CD14-positive monocyte (primary cell): ENCODE measurements at regions not wholly inside any gene's neighbourhood (a gene's known extent, or its start where the extent isn't known, plus 50 kb on each side); places are given as distances from the start of the nearest gene placed in this dataset.

ENCODE experiments used
- DNase-seq, 3 donors: peaks; one replicate each; pipeline ENCODE4 v3.0.0-alpha.2; 2011 to 2022
- H2AFZ ChIP-seq: 2 replicates; pipeline ENCODE4 v1.6.0; 2012; ENCODE audit warnings: mild to moderate bottlenecking, low read depth, low read length, inconsistent platforms; ENCODE audit not compliant: insufficient read depth, poor library complexity, severe bottlenecking
- H3K27ac ChIP-seq, 2 donors: 1 replicate in 1 of 2; 2 replicates in 1 of 2; pipeline ENCODE4 v1.5.1; 2012 to 2013; ENCODE audit warnings: low read length in 2 of 2, control low read depth in 1 of 2, inconsistent platforms in 1 of 2, low read depth in 1 of 2, mild to moderate bottlenecking in 1 of 2
- H3K27me3 ChIP-seq, 2 donors: one replicate each; pipeline versions ENCODE4 v1.6.0 to v1.6.1; 2011 to 2013; ENCODE audit warnings: low read length in 2 of 2; ENCODE audit not compliant: control insufficient read depth in 2 of 2, insufficient read depth in 2 of 2
- H3K36me3 ChIP-seq, 2 donors: replicated peaks in 1 of 2; 1 replicate in 1 of 2; 2 replicates in 1 of 2; pipeline versions ENCODE4 v1.5.1 to v1.6.1; 2012 to 2013; ENCODE audit warnings: low read length in 2 of 2, control low read depth in 1 of 2, inconsistent platforms in 1 of 2, mild to moderate bottlenecking in 1 of 2; ENCODE audit not compliant: insufficient read depth in 2 of 2, control insufficient read depth in 1 of 2
- H3K4me1 ChIP-seq, 2 donors: 1 replicate in 1 of 2; 2 replicates in 1 of 2; pipeline versions ENCODE4 v1.5.1 to v1.6.1; 2012 to 2013; ENCODE audit warnings: low read length in 2 of 2, control low read depth in 1 of 2, inconsistent platforms in 1 of 2, mild to moderate bottlenecking in 1 of 2, moderate library complexity in 1 of 2; ENCODE audit not compliant: insufficient read depth in 2 of 2, control insufficient read depth in 1 of 2
- H3K4me2 ChIP-seq: replicated peaks from 2 replicates; pipeline ENCODE3; 2012; ENCODE audit warnings: low read length, moderate library complexity, mild to moderate bottlenecking; ENCODE audit not compliant: poor library complexity, severe bottlenecking; ENCODE audit errors: extremely low read depth
- H3K4me3 ChIP-seq, 3 experiments: fragments of 200-600 bp in 1 of 3; sonication (generic) in 1 of 3; replicated peaks in 1 of 3; 1 replicate in 2 of 3; 2 replicates in 1 of 3; pipeline ENCODE4 v1.5.1; 2011 to 2013; ENCODE audit warnings: low read length in 3 of 3, mild to moderate bottlenecking in 3 of 3, control low read depth in 2 of 3, low read depth in 2 of 3, inconsistent platforms in 1 of 3, moderate library complexity in 1 of 3
- H3K79me2 ChIP-seq: 2 replicates; pipeline ENCODE4 v1.6.0; 2012; ENCODE audit warnings: mild to moderate bottlenecking, control low read depth, inconsistent platforms, low read length, moderate library complexity; ENCODE audit not compliant: insufficient read depth
- H3K9ac ChIP-seq: 2 replicates; pipeline ENCODE4 v1.6.0; 2017; ENCODE audit warnings: low read length, mild to moderate bottlenecking; ENCODE audit not compliant: insufficient read depth, poor library complexity, severe bottlenecking
- H3K9me3 ChIP-seq, 2 donors: replicated peaks in 1 of 2; 1 replicate in 1 of 2; 2 replicates in 1 of 2; pipeline versions ENCODE4 v1.5.1 to v1.6.1; 2012 to 2013; ENCODE audit warnings: low read length in 2 of 2, control low read depth in 1 of 2; ENCODE audit not compliant: control insufficient read depth in 1 of 2, insufficient read depth in 1 of 2
- H4K20me1 ChIP-seq: 2 replicates; pipeline ENCODE4 v1.6.0; 2012; ENCODE audit warnings: mild to moderate bottlenecking, low read length, control low read depth, moderate library complexity; ENCODE audit not compliant: insufficient read depth
- H3K27ac Mint-ChIP-seq, 7 donors: one replicate each; pipeline ENCODE4 v1.8.0; 2020; ENCODE audit warnings: mild to moderate bottlenecking in 7 of 7, mixed read lengths in 7 of 7, moderate library complexity in 6 of 7, inconsistent platforms in 2 of 7
- H3K27me3 Mint-ChIP-seq, 3 donors: one replicate each; pipeline ENCODE4 v1.8.0; 2021 to 2022; ENCODE audit warnings: low read depth in 3 of 3, mild to moderate bottlenecking in 3 of 3, mixed read lengths in 3 of 3, moderate library complexity in 3 of 3, inconsistent platforms in 1 of 3
- H3K36me3 Mint-ChIP-seq, 2 donors: one replicate each; pipeline ENCODE4 v1.8.0; 2020; ENCODE audit warnings: mixed read lengths in 2 of 2, inconsistent platforms in 1 of 2, mild to moderate bottlenecking in 1 of 2
- H3K4me1 Mint-ChIP-seq: one replicate; pipeline ENCODE4 v1.8.0; 2020; ENCODE audit warnings: mild to moderate bottlenecking, mixed read lengths
- H3K4me3 Mint-ChIP-seq, 2 donors: one replicate each; pipeline ENCODE4 v1.8.0; 2020; ENCODE audit warnings: mild to moderate bottlenecking in 2 of 2, mixed read lengths in 2 of 2, moderate library complexity in 1 of 2
- H3K9me3 Mint-ChIP-seq, 7 donors: one replicate each; pipeline ENCODE4 v1.8.0; 2020 to 2022; ENCODE audit warnings: mixed read lengths in 7 of 7, mild to moderate bottlenecking in 6 of 7, moderate library complexity in 6 of 7, inconsistent platforms in 2 of 7
- CTCF ChIP-seq: fragments of 200-600 bp; IDR thresholded peaks from one replicate; pipeline ENCODE4 v1.8.0; 2022; ENCODE audit warnings: antibody characterized with exemption, mild to moderate bottlenecking
- WGBS: methylation state at CpG from one replicate; pipeline ENCODE4 v1.1.5; 2013; ENCODE audit warnings: missing lambda C conversion rate; ENCODE audit not compliant: insufficient coverage; 5-methylcytosine and 5-hydroxymethylcytosine counted together
- intact Hi-C, 2 donors: fragments of 100-400 bp; cut with micrococcal nuclease; formaldehyde crosslinking; loops; one replicate each; pipeline versions ENCODE4 v1.15.0 to v1.15.1; 2023

GRCh38 chr9:16271967-16272366, 598.5 kb downstream of the BNC2 start:
- no peak overlapping the region for H3K27ac Mint-ChIP-seq
- Histone ChIP-seq H3K27me3 (no peaks in the 10 kb centered on the region), H3K4me1 (no peaks in the 10 kb centered on the region), H2AFZ (no peak overlapping the region), H3K9ac (no peak overlapping the region), H3K79me2 (no peaks in the 10 kb centered on the region), H4K20me1 (no peaks in the 10 kb centered on the region), H3K4me3 (no peak overlapping the region), H3K36me3 (no peaks in the 10 kb centered on the region), H3K9me3 (no peaks in the 10 kb centered on the region), H3K27ac (no peak overlapping the region), H3K4me2 (no peak overlapping the region)
- no peaks in the 10 kb centered on the region for H3K4me1 Mint-ChIP-seq
- peaks cover 0 to 2% (median 0%) of the 10 kb centered on the region in 3 donors for H3K27me3 Mint-ChIP-seq
- H3K9me3 Mint-ChIP-seq = peaks cover 0 to 8% (median 2%) of the 10 kb centered on the region in 7 donors
- 88% methylated on average over 8 of the region's 9 CpGs for WGBS
- H3K36me3 Mint-ChIP-seq = no peaks in the 10 kb centered on the region
- intact Hi-C loops = no loop called here
- no peak for DNase-seq
- H3K4me3 Mint-ChIP-seq = no peak overlapping the region
- TF ChIP-seq CTCF = no peak

GRCh38 chr9:16272776-16273175, 597.7 kb downstream of the BNC2 start:
- Histone ChIP-seq H3K79me2 (no peaks in the 10 kb centered on the region), H3K4me3 (no peak overlapping the region), H3K4me2 (no peak overlapping the region), H4K20me1 (no peaks in the 10 kb centered on the region), H3K9me3 (no peaks in the 10 kb centered on the region), H3K27me3 (no peaks in the 10 kb centered on the region), H3K4me1 (no peaks in the 10 kb centered on the region), H3K9ac (no peak overlapping the region), H3K36me3 (no peaks in the 10 kb centered on the region), H3K27ac (no peak overlapping the region), H2AFZ (no peak overlapping the region)
- no peak for DNase-seq
- Mint-ChIP-seq H3K4me1 (no peaks in the 10 kb centered on the region), H3K27ac (no peak overlapping the region), H3K4me3 (no peak overlapping the region), H3K9me3 (peaks cover 0 to 11% (median 2%) of the 10 kb centered on the region in 7 donors), H3K27me3 (peaks cover 0 to 2% (median 0%) of the 10 kb centered on the region in 3 donors), H3K36me3 (no peaks in the 10 kb centered on the region)
- WGBS = 100% methylated on average over 5 of the region's 8 CpGs
- TF ChIP-seq CTCF = no peak
- intact Hi-C loops = no loop called here
